Thyroid gland (tissue), 4 donors: ENCODE measurements at regions not wholly inside any gene's neighbourhood (a gene's known extent, or its start where the extent isn't known, plus 50 kb on each side); places are given as distances from the start of the nearest gene placed in this dataset.

Source experiments
- CTCF ChIP-seq, 6 experiments: fragments of 200-600 bp in 3 of 6; fragments of 450-650 bp in 3 of 6; sonication (generic) in 3 of 6; IDR thresholded peaks; one replicate each; pipeline ENCODE4 v1.5.1; 2016 to 2019; ENCODE audit warnings: antibody characterized with exemption in 6 of 6, mild to moderate bottlenecking in 2 of 6, inconsistent platforms in 1 of 6, moderate library complexity in 1 of 6
- POLR2A ChIP-seq, 2 donors: fragments of 450-650 bp; IDR thresholded peaks; one replicate each; pipeline ENCODE4 v1.6.1; 2017; ENCODE audit warnings: antibody characterized with exemption in 2 of 2, mild to moderate bottlenecking in 2 of 2, moderate library complexity in 1 of 2

- TF ChIP-seq CTCF (IDR thresholded peaks at IDR 0.05): no peak
- TF ChIP-seq POLR2A (IDR thresholded peaks at IDR 0.05): no peak
These were observed 759.6 kb downstream of the MTRR start for GRCh38 chr5:8628521-8628920.
